Nephron (organoid): ENCODE measurements at regions not wholly inside any gene's neighbourhood (a gene's known extent, or its start where the extent isn't known, plus 50 kb on each side); places are given as distances from the start of the nearest gene placed in this dataset.

Source experiments
- H3K27ac Mint-ChIP-seq, 3 experiments: 2 replicates each; pipeline ENCODE4 v1.8.0; 2020; ENCODE audit warnings: mixed read lengths in 3 of 3, mild to moderate bottlenecking in 2 of 3, moderate library complexity in 1 of 3
- H3K27me3 Mint-ChIP-seq: 2 replicates; pipeline ENCODE4 v1.8.0; 2021; ENCODE audit warnings: low read depth, mild to moderate bottlenecking, moderate library complexity, mixed read lengths
- H3K36me3 Mint-ChIP-seq: 2 replicates; pipeline ENCODE4 v1.8.0; 2020; ENCODE audit warnings: low read depth, mixed read lengths
- H3K4me1 Mint-ChIP-seq: 2 replicates; pipeline ENCODE4 v1.8.0; 2020; ENCODE audit warnings: mixed read lengths
- H3K4me3 Mint-ChIP-seq, 3 experiments: 2 replicates each; pipeline ENCODE4 v1.8.0; 2020; ENCODE audit warnings: mild to moderate bottlenecking in 3 of 3, mixed read lengths in 3 of 3, moderate library complexity in 2 of 3
- H3K9me3 Mint-ChIP-seq: 2 replicates; pipeline ENCODE4 v1.8.0; 2020; ENCODE audit warnings: mixed read lengths
- CTCF ChIP-seq, 3 experiments: fragments of 200-600 bp; sonication (generic); IDR thresholded peaks; one replicate each; pipeline ENCODE4 v1.5.0; 2021; ENCODE audit warnings: antibody characterized with exemption in 3 of 3; ENCODE audit not compliant: unreplicated experiment in 3 of 3

GRCh38 chr21:35145626-35146233, 96.6 kb upstream of the RUNX1 start:
- Mint-ChIP-seq H3K4me1 (peaks cover 14% of the 10 kb centered on the region), H3K27me3 (peaks cover 5% of the 10 kb centered on the region), H3K36me3 (no peaks in the 10 kb centered on the region), H3K4me3 (no peak overlapping the region), H3K27ac (peak overlapping the region in 1 of 3 experiments; percentile 33), H3K9me3 (peaks cover 3% of the 10 kb centered on the region)
- no peak for TF ChIP-seq CTCF (IDR thresholded peaks at IDR 0.05; ENCODE audit: unreplicated experiment in 3 of 3)

GRCh38 chr21:35144978-35145377, 95.9 kb upstream of the RUNX1 start:
- peaks cover 10% of the 10 kb centered on the region for H3K27me3 Mint-ChIP-seq
- no peaks in the 10 kb centered on the region for H3K36me3 Mint-ChIP-seq
- H3K27ac Mint-ChIP-seq = peak overlapping the region in 1 of 3 experiments; percentile 33
- no peak for TF ChIP-seq CTCF (IDR thresholded peaks at IDR 0.05; ENCODE audit: unreplicated experiment in 3 of 3)
- no peaks in the 10 kb centered on the region for H3K9me3 Mint-ChIP-seq
- peaks cover 18% of the 10 kb centered on the region for H3K4me1 Mint-ChIP-seq
- H3K4me3 Mint-ChIP-seq = no peak overlapping the region

- no peak overlapping the region for H3K27ac Mint-ChIP-seq
- no peaks in the 10 kb centered on the region for H3K9me3 Mint-ChIP-seq
- TF ChIP-seq CTCF (IDR thresholded peaks at IDR 0.05; ENCODE audit: unreplicated experiment in 3 of 3) = no peak
- no peak overlapping the region for H3K4me3 Mint-ChIP-seq
- H3K27me3 Mint-ChIP-seq = peaks cover 10% of the 10 kb centered on the region
- H3K4me1 Mint-ChIP-seq = peaks cover 25% of the 10 kb centered on the region
- no peaks in the 10 kb centered on the region for H3K36me3 Mint-ChIP-seq
Measured at GRCh38 chr21:35142036-35142815, 93.1 kb upstream of the RUNX1 start.

GRCh38 chr21:35139382-35139715, 90.2 kb upstream of the RUNX1 start:
- Mint-ChIP-seq H3K9me3 (no peaks in the 10 kb centered on the region), H3K27ac (no peak overlapping the region), H3K4me3 (no peak overlapping the region), H3K27me3 (peaks cover 5% of the 10 kb centered on the region), H3K4me1 (peaks cover 26% of the 10 kb centered on the region), H3K36me3 (no peaks in the 10 kb centered on the region)
- TF ChIP-seq CTCF (IDR thresholded peaks at IDR 0.05; ENCODE audit: unreplicated experiment in 3 of 3) = no peak

- Mint-ChIP-seq H3K27me3 (peaks cover 5% of the 10 kb centered on the region), H3K4me1 (peaks cover 26% of the 10 kb centered on the region), H3K9me3 (no peaks in the 10 kb centered on the region), H3K36me3 (no peaks in the 10 kb centered on the region), H3K27ac (peak overlapping the region in 2 of 3 experiments; percentile 51 to 58), H3K4me3 (peak overlapping the region in 1 of 3 experiments; percentile 48)
- TF ChIP-seq CTCF (IDR thresholded peaks at IDR 0.05; ENCODE audit: unreplicated experiment in 3 of 3) = no peak
Measured at GRCh38 chr21:35138665-35139381, 89.7 kb upstream of the RUNX1 start.
